HT-29 (cell line): ENCODE measurements at regions not wholly inside any gene's neighbourhood (a gene's known extent, or its start where the extent isn't known, plus 50 kb on each side); places are given as distances from the start of the nearest gene placed in this dataset.

Experiments used
- DNase-seq: peaks from one replicate; pipeline ENCODE4 v3.0.0-alpha.2; 2015; ENCODE audit warnings: low spot score

DNA sequence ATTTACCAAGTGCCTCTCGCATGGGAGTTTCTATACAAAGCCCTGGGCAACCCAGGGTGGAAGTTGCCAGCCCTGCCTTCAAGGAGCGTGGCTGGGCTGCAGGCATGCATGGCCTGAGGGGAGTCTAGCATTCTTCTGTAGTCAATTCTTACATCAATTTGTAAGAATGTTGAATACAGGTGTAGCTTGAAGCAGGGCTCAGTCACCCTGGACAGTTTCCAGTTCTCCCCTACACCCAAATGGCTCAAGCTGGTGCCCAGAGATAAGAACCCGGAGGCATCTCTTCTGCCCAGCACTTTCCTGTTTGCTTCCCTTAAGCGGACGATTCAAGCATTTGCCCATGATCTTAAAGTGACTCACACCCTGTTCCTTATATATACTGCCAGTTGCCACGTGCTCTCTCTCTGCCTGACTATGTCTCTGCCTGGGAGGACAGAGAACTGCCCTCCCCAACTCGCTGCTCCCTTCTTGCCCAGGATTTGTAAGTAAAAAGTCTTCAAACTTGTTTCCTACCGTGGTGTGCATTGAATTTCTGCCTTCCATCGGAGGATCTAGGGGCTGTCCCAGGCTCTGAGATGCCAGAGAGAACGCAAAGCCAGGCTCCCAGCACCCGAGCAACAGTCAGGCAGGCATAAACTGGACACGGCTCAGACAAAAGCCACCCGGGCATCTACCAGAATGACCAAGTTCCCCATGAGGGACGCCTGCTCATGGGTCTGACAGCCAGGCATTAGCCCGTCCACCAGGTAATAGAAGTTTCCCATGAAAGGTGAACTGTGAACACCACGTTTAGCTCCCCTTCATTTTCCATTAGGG lies 50.9 kb upstream of the AJAP1 start:
- DNase-seq = no peak
